ENCODE measurements at regions not wholly inside any gene's neighbourhood (a gene's known extent, or its start where the extent isn't known, plus 50 kb on each side); places are given as distances from the start of the nearest gene placed in this dataset.

- no peak for TF ChIP-seq POLR2A (IDR thresholded peaks at IDR 0.05)
- TF ChIP-seq CTCF (IDR thresholded peaks at IDR 0.05), result peak in 1 of 6 experiments; percentile 7
Observed at GRCh38 chr21:43315244-43316137, 111.4 kb downstream of the SIK1 start.
